GM21717 (cell line): ENCODE measurements at regions not wholly inside any gene's neighbourhood (a gene's known extent, or its start where the extent isn't known, plus 50 kb on each side); places are given as distances from the start of the nearest gene placed in this dataset.
"Not testable (repeated sequence)": the region's sequence is repeated elsewhere in the genome, so short reads cannot be mapped to it uniquely, and the experiment has no call there.

ENCODE experiments used
- ATAC-seq: cut with Tn5 transposase; IDR thresholded peaks from one replicate; pipeline ENCODE4 v1.9.1; 2021; ENCODE audit warnings: mild to moderate bottlenecking, moderate library complexity; ENCODE audit not compliant: unreplicated experiment

- ATAC-seq = not testable (repeated sequence)
Measured at GRCh38 chr9:67635067-67635466, 223.7 kb upstream of the ANKRD20A1 start.

GRCh38 chr9:67611900-67612299 is 246.8 kb upstream of the ANKRD20A1 start:
- not testable (repeated sequence) for ATAC-seq

GRCh38 chr9:67609872-67610271 is 248.9 kb upstream of the ANKRD20A1 start:
- not testable (repeated sequence) for ATAC-seq

- ATAC-seq = not testable (repeated sequence)
Measured at GRCh38 chr9:67609435-67609834, 249.3 kb upstream of the ANKRD20A1 start.

- not testable (repeated sequence) for ATAC-seq
Measured at GRCh38 chr9:67605113-67605512, 253.6 kb upstream of the ANKRD20A1 start.

- ATAC-seq = not testable (repeated sequence)
Measured at GRCh38 chr9:67603609-67604008, 255.1 kb upstream of the ANKRD20A1 start.

- ATAC-seq = not testable (repeated sequence)
Measured at GRCh38 chr9:67592424-67592823, 266.3 kb upstream of the ANKRD20A1 start.

GRCh38 chr9:67555874-67556273 is 302.9 kb upstream of the ANKRD20A1 start:
- ATAC-seq = not testable (repeated sequence)

GRCh38 chr9:67550044-67550443 is 308.7 kb upstream of the ANKRD20A1 start:
- ATAC-seq = not testable (repeated sequence)

- not testable (repeated sequence) for ATAC-seq
Measured at GRCh38 chr9:67529834-67530233, 328.9 kb upstream of the ANKRD20A1 start.

- not testable (repeated sequence) for ATAC-seq
Measured at GRCh38 chr9:67516938-67517337, 341.8 kb upstream of the ANKRD20A1 start.

- not testable (repeated sequence) for ATAC-seq
Measured at GRCh38 chr9:67514587-67514986, 344.1 kb upstream of the ANKRD20A1 start.

- not testable (repeated sequence) for ATAC-seq
Measured at GRCh38 chr9:67503728-67504369, 354.9 kb upstream of the ANKRD20A1 start.

GRCh38 chr9:67492028-67492427 is 366.7 kb upstream of the ANKRD20A1 start:
- not testable (repeated sequence) for ATAC-seq

GRCh38 chr9:67477465-67477864 is 381.3 kb upstream of the ANKRD20A1 start:
- peak; percentile 49 for ATAC-seq

- ATAC-seq = not testable (repeated sequence)
Measured at GRCh38 chr9:67470739-67471138, 388.0 kb upstream of the ANKRD20A1 start.

- peak; percentile 74 for ATAC-seq
Measured at GRCh38 chr9:67468326-67468725, 390.4 kb upstream of the ANKRD20A1 start.

GRCh38 chr9:67461796-67462757 is 396.7 kb upstream of the ANKRD20A1 start:
- not testable (repeated sequence) for ATAC-seq

GRCh38 chr9:67452941-67453340 is 405.8 kb upstream of the ANKRD20A1 start:
- ATAC-seq = not testable (repeated sequence)

- ATAC-seq = not testable (repeated sequence)
Measured at GRCh38 chr9:67442313-67442712, 416.4 kb upstream of the ANKRD20A1 start.

GRCh38 chr9:67437011-67437410 is 421.7 kb upstream of the ANKRD20A1 start:
- not testable (repeated sequence) for ATAC-seq

GRCh38 chr9:67424881-67425280 is 432.5 kb upstream of the SPATA31A3 start:
- not testable (repeated sequence) for ATAC-seq
